CD14-positive monocyte (primary cell): ENCODE measurements at regions not wholly inside any gene's neighbourhood (a gene's known extent, or its start where the extent isn't known, plus 50 kb on each side); places are given as distances from the start of the nearest gene placed in this dataset.

Source experiments
- DNase-seq, 3 donors: peaks; one replicate each; pipeline ENCODE4 v3.0.0-alpha.2; 2011 to 2022
- H2AFZ ChIP-seq: 2 replicates; pipeline ENCODE4 v1.6.0; 2012; ENCODE audit warnings: mild to moderate bottlenecking, low read depth, low read length, inconsistent platforms; ENCODE audit not compliant: insufficient read depth, poor library complexity, severe bottlenecking
- H3K27ac ChIP-seq, 2 donors: 1 replicate in 1 of 2; 2 replicates in 1 of 2; pipeline ENCODE4 v1.5.1; 2012 to 2013; ENCODE audit warnings: low read length in 2 of 2, control low read depth in 1 of 2, inconsistent platforms in 1 of 2, low read depth in 1 of 2, mild to moderate bottlenecking in 1 of 2
- H3K27me3 ChIP-seq, 2 donors: one replicate each; pipeline versions ENCODE4 v1.6.0 to v1.6.1; 2011 to 2013; ENCODE audit warnings: low read length in 2 of 2; ENCODE audit not compliant: control insufficient read depth in 2 of 2, insufficient read depth in 2 of 2
- H3K36me3 ChIP-seq, 2 donors: replicated peaks in 1 of 2; 1 replicate in 1 of 2; 2 replicates in 1 of 2; pipeline versions ENCODE4 v1.5.1 to v1.6.1; 2012 to 2013; ENCODE audit warnings: low read length in 2 of 2, control low read depth in 1 of 2, inconsistent platforms in 1 of 2, mild to moderate bottlenecking in 1 of 2; ENCODE audit not compliant: insufficient read depth in 2 of 2, control insufficient read depth in 1 of 2
- H3K4me1 ChIP-seq, 2 donors: 1 replicate in 1 of 2; 2 replicates in 1 of 2; pipeline versions ENCODE4 v1.5.1 to v1.6.1; 2012 to 2013; ENCODE audit warnings: low read length in 2 of 2, control low read depth in 1 of 2, inconsistent platforms in 1 of 2, mild to moderate bottlenecking in 1 of 2, moderate library complexity in 1 of 2; ENCODE audit not compliant: insufficient read depth in 2 of 2, control insufficient read depth in 1 of 2
- H3K4me2 ChIP-seq: replicated peaks from 2 replicates; pipeline ENCODE3; 2012; ENCODE audit warnings: low read length, moderate library complexity, mild to moderate bottlenecking; ENCODE audit not compliant: poor library complexity, severe bottlenecking; ENCODE audit errors: extremely low read depth
- H3K4me3 ChIP-seq, 3 experiments: fragments of 200-600 bp in 1 of 3; sonication (generic) in 1 of 3; replicated peaks in 1 of 3; 1 replicate in 2 of 3; 2 replicates in 1 of 3; pipeline ENCODE4 v1.5.1; 2011 to 2013; ENCODE audit warnings: low read length in 3 of 3, mild to moderate bottlenecking in 3 of 3, control low read depth in 2 of 3, low read depth in 2 of 3, inconsistent platforms in 1 of 3, moderate library complexity in 1 of 3
- H3K79me2 ChIP-seq: 2 replicates; pipeline ENCODE4 v1.6.0; 2012; ENCODE audit warnings: mild to moderate bottlenecking, control low read depth, inconsistent platforms, low read length, moderate library complexity; ENCODE audit not compliant: insufficient read depth
- H3K9ac ChIP-seq: 2 replicates; pipeline ENCODE4 v1.6.0; 2017; ENCODE audit warnings: low read length, mild to moderate bottlenecking; ENCODE audit not compliant: insufficient read depth, poor library complexity, severe bottlenecking
- H3K9me3 ChIP-seq, 2 donors: replicated peaks in 1 of 2; 1 replicate in 1 of 2; 2 replicates in 1 of 2; pipeline versions ENCODE4 v1.5.1 to v1.6.1; 2012 to 2013; ENCODE audit warnings: low read length in 2 of 2, control low read depth in 1 of 2; ENCODE audit not compliant: control insufficient read depth in 1 of 2, insufficient read depth in 1 of 2
- H4K20me1 ChIP-seq: 2 replicates; pipeline ENCODE4 v1.6.0; 2012; ENCODE audit warnings: mild to moderate bottlenecking, low read length, control low read depth, moderate library complexity; ENCODE audit not compliant: insufficient read depth
- H3K27ac Mint-ChIP-seq, 7 donors: one replicate each; pipeline ENCODE4 v1.8.0; 2020; ENCODE audit warnings: mild to moderate bottlenecking in 7 of 7, mixed read lengths in 7 of 7, moderate library complexity in 6 of 7, inconsistent platforms in 2 of 7
- H3K27me3 Mint-ChIP-seq, 3 donors: one replicate each; pipeline ENCODE4 v1.8.0; 2021 to 2022; ENCODE audit warnings: low read depth in 3 of 3, mild to moderate bottlenecking in 3 of 3, mixed read lengths in 3 of 3, moderate library complexity in 3 of 3, inconsistent platforms in 1 of 3
- H3K36me3 Mint-ChIP-seq, 2 donors: one replicate each; pipeline ENCODE4 v1.8.0; 2020; ENCODE audit warnings: mixed read lengths in 2 of 2, inconsistent platforms in 1 of 2, mild to moderate bottlenecking in 1 of 2
- H3K4me1 Mint-ChIP-seq: one replicate; pipeline ENCODE4 v1.8.0; 2020; ENCODE audit warnings: mild to moderate bottlenecking, mixed read lengths
- H3K4me3 Mint-ChIP-seq, 2 donors: one replicate each; pipeline ENCODE4 v1.8.0; 2020; ENCODE audit warnings: mild to moderate bottlenecking in 2 of 2, mixed read lengths in 2 of 2, moderate library complexity in 1 of 2
- H3K9me3 Mint-ChIP-seq, 7 donors: one replicate each; pipeline ENCODE4 v1.8.0; 2020 to 2022; ENCODE audit warnings: mixed read lengths in 7 of 7, mild to moderate bottlenecking in 6 of 7, moderate library complexity in 6 of 7, inconsistent platforms in 2 of 7
- WGBS: methylation state at CpG from one replicate; pipeline ENCODE4 v1.1.5; 2013; ENCODE audit warnings: missing lambda C conversion rate; ENCODE audit not compliant: insufficient coverage; 5-methylcytosine and 5-hydroxymethylcytosine counted together
- intact Hi-C, 2 donors: fragments of 100-400 bp; cut with micrococcal nuclease; formaldehyde crosslinking; loops; one replicate each; pipeline versions ENCODE4 v1.15.0 to v1.15.1; 2023
- TF ChIP-seq, protein P1 (sequence below): fragments of 200-600 bp; IDR thresholded peaks from one replicate; pipeline ENCODE4 v1.8.0; 2022; ENCODE audit warnings: antibody characterized with exemption, mild to moderate bottlenecking

DNA sequence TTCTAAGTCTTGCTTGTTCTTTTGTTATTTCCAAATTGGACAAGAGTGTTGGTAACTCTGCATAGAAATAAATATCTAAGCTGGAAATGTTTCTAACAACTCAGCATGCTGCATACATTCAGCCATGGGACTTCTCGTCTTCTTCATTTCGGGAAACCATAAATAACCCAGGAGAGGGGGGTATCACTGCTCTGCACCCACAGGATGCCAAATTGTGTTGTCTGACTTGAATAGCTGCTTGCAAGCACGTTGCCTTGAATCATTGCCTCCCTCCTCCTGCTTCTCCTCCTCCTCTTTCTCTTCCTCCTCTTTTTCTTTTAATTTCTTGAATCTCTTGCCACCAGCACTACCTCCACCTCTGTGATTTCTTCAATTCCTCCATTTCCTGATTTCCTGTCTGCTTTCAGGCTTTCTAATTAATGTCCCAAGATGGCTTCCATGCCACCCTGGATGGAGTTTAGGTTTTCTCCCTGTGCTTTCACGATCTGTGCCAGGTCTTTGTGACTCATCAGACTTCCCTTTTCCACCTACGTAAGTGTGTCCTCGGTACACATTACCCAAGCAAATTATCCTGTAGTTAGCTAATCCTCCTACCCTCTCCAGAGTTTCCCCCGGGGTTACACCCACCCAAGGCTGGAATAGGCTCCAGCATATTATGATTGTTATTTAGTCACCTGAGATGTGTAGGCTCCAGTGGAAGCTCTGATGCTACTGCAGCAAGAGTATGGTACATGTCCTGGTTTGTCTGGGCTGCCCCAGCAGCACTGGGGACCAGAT lies 122.6 kb upstream of the VCX3B start:
- Histone ChIP-seq H3K79me2 (no peaks in the 10 kb centered on the region), H3K27ac (no peak overlapping the region), H3K27me3 (no peaks in the 10 kb centered on the region), H4K20me1 (no peaks in the 10 kb centered on the region), H3K9ac (no peak overlapping the region), H3K9me3 (peaks cover 11 to 17% of the 10 kb centered on the region in 2 donors), H3K36me3 (no peaks in the 10 kb centered on the region), H3K4me2 (no peak overlapping the region), H3K4me1 (no peaks in the 10 kb centered on the region), H3K4me3 (no peak overlapping the region), H2AFZ (no peak overlapping the region)
- Mint-ChIP-seq H3K4me3 (no peak overlapping the region), H3K27me3 (peaks cover 0 to 2% (median 0%) of the 10 kb centered on the region in 3 donors), H3K9me3 (peaks cover 0 to 13% (median 9%) of the 10 kb centered on the region in 7 donors), H3K27ac (no peak overlapping the region), H3K36me3 (no peaks in the 10 kb centered on the region), H3K4me1 (no peaks in the 10 kb centered on the region)
- 80% methylated on average over 1 of the region's 7 CpGs for WGBS
- DNase-seq: no peak
- intact Hi-C loops: no loop called here
- TF ChIP-seq, protein P1, sequence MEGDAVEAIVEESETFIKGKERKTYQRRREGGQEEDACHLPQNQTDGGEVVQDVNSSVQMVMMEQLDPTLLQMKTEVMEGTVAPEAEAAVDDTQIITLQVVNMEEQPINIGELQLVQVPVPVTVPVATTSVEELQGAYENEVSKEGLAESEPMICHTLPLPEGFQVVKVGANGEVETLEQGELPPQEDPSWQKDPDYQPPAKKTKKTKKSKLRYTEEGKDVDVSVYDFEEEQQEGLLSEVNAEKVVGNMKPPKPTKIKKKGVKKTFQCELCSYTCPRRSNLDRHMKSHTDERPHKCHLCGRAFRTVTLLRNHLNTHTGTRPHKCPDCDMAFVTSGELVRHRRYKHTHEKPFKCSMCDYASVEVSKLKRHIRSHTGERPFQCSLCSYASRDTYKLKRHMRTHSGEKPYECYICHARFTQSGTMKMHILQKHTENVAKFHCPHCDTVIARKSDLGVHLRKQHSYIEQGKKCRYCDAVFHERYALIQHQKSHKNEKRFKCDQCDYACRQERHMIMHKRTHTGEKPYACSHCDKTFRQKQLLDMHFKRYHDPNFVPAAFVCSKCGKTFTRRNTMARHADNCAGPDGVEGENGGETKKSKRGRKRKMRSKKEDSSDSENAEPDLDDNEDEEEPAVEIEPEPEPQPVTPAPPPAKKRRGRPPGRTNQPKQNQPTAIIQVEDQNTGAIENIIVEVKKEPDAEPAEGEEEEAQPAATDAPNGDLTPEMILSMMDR: no peak

DNA sequence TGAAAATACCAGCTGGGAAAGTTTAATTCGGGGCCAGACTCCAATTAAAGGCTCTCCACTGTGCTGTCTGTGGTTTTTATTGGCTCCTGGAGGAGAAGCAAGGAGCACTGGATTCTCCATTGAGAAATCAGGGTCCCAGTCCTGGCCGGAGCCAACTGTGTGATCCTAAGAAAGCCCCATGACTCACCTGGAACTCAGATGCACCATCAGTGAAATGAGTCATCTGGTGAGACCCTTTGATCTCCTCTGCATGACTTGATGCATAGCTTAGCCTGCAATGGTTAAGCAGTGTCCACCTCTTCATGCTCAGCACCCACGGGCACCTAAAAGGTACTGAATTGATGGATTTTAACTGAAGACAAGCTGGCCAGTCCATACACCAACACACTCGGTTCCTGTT lies 119.2 kb upstream of the VCX3B start:
- Mint-ChIP-seq H3K27me3 (no peaks in the 10 kb centered on the region), H3K27ac (no peak overlapping the region), H3K36me3 (no peaks in the 10 kb centered on the region), H3K4me3 (no peak overlapping the region), H3K4me1 (no peaks in the 10 kb centered on the region), H3K9me3 (peaks cover 0 to 9% (median 5%) of the 10 kb centered on the region in 7 donors)
- H3K79me2 ChIP-seq: no peaks in the 10 kb centered on the region
- H3K27me3 ChIP-seq: no peaks in the 10 kb centered on the region
- TF ChIP-seq, protein P1: no peak
- H3K4me1 ChIP-seq: no peaks in the 10 kb centered on the region
- 40% methylated on average over 1 of the region's 4 CpGs for WGBS
- no peak for DNase-seq
- H4K20me1 ChIP-seq: no peaks in the 10 kb centered on the region
- peaks cover 9 to 17% of the 10 kb centered on the region in 2 donors for H3K9me3 ChIP-seq
- H3K4me3 ChIP-seq: no peak overlapping the region
- no peak overlapping the region for H2AFZ ChIP-seq
- no peak overlapping the region for H3K27ac ChIP-seq
- H3K36me3 ChIP-seq: no peaks in the 10 kb centered on the region
- no peak overlapping the region for H3K9ac ChIP-seq
- no peak overlapping the region for H3K4me2 ChIP-seq
- intact Hi-C loops: no loop called here
